ENCODE measurements at regions not wholly inside any gene's neighbourhood (a gene's known extent, or its start where the extent isn't known, plus 50 kb on each side); places are given as distances from the start of the nearest gene placed in this dataset.

GRCh38 chr1:239795304-239795703 is 296.4 kb upstream of the FMN2 start:
- no peak for DNase-seq (ENCODE audit: low spot score)

DNA sequence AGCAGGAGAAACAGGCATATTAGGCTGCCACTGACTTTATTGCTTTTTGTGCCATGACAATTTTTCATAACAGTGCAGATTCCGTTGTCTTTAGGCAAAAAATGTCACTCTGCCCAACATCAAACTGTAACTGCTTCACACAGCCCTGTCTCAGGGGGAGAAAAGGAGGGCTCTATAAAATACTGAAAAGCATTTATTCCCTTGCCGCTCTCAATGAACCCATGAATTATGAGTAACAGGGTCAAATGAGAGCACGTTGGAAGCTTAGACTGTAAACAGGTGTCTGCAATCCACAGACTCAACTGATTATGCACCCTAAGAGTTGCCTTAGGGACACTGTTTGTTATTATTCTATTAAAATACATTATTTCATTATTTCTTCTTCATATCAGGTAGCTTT is 292.1 kb upstream of the FMN2 start:
- no peak for DNase-seq (ENCODE audit: low spot score)

DNA sequence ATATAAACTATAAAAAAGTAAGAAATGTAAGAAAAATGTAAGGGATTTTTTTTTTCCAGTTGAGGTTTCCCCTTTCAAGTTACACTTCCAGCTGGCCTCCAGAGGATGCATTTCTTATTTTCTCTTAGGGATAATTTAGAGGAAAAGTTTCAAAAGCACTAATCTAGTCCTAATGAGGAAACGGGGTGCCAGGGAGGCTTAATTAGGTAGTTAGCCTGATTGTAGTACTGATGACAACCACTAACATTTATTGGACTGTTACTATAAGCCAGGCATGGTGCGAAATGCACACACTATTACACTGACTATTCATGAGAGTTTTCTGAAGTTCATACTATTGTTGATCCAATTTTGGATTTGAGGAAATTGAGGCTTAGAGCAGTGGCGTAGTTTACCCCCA is 290.8 kb upstream of the FMN2 start:
- no peak for DNase-seq (ENCODE audit: low spot score)

- no peak for DNase-seq (ENCODE audit: low spot score)
Measured at GRCh38 chr1:239802275-239802674, 289.4 kb upstream of the FMN2 start.

- DNase-seq (ENCODE audit: low spot score), result no peak
Measured at GRCh38 chr1:239803781-239804180, 287.9 kb upstream of the FMN2 start.

GRCh38 chr1:239804266-239804665 is 287.4 kb upstream of the FMN2 start:
- DNase-seq (ENCODE audit: low spot score), result no peak

GRCh38 chr1:239805042-239805441 is 286.6 kb upstream of the FMN2 start:
- DNase-seq (ENCODE audit: low spot score), result no peak

DNA sequence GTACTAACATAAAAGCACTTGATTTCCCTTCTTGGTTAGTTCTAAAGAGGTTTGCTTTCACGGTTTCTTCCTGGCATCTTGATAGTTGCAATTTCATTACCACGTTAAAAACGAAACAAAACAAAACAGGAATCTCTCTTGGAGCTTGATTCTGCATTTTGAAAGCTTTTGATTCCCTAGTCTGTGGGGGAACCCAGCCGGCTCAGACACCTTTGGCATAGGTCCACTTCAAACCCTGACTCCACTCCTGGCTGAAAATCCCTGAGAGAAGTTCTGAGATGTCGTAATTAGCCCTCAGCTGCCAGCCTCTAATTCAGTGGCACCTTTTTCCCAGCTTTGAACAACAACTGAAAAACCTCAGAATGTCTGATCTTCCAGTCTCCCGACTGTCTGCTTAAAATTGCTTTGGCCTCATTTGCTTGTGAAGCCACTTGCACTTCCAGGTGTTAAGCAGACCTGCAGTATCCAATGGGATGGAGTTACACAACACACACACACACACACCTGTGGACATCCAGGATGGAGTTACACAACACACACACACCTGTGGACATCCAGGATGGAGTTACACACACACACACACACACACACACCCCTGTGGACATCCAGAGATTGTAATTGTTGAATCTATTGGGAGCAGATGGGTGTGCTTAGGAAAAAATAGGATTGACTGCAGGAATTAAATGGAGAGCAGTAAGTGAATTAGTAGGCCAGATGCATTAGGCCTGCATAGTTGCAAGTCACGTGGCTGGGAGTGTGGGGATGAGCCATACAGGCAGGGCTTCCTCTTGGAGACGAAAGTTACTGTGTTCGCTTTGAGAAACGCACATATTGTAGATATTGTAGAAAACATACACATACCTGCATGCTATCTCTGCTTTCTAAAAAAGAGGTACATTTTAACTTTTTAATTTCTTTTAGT is 285.6 kb upstream of the FMN2 start:
- no peak for DNase-seq (ENCODE audit: low spot score)

GRCh38 chr1:239806897-239807296 is 284.8 kb upstream of the FMN2 start:
- DNase-seq (ENCODE audit: low spot score), result no peak

- DNase-seq (ENCODE audit: low spot score), result no peak
Measured at GRCh38 chr1:239807361-239807760, 284.3 kb upstream of the FMN2 start.

GRCh38 chr1:239810061-239810481 is 281.6 kb upstream of the FMN2 start:
- no peak for DNase-seq (ENCODE audit: low spot score)

- DNase-seq (ENCODE audit: low spot score), result no peak
Measured at GRCh38 chr1:239811211-239811885, 280.3 kb upstream of the FMN2 start.

DNA sequence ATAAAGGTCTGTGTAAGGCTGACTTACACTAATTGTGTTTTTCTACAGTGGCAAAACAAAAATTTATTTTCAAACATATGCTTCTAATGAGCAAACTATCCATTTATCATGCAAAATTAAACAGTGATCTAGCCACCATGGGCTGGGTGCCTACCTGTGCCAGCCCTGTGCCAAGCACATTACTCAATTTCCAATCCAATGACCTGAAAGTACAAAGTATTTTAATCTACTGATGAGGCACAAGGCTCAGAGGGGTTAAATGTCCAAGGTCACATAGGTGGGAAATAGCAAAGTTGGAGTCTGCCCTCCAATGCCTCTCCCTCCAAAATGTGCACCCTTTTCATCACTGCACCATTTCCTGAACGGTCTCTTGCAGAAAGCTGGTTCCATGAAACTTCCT is 279.1 kb upstream of the FMN2 start:
- no peak for DNase-seq (ENCODE audit: low spot score)

DNA sequence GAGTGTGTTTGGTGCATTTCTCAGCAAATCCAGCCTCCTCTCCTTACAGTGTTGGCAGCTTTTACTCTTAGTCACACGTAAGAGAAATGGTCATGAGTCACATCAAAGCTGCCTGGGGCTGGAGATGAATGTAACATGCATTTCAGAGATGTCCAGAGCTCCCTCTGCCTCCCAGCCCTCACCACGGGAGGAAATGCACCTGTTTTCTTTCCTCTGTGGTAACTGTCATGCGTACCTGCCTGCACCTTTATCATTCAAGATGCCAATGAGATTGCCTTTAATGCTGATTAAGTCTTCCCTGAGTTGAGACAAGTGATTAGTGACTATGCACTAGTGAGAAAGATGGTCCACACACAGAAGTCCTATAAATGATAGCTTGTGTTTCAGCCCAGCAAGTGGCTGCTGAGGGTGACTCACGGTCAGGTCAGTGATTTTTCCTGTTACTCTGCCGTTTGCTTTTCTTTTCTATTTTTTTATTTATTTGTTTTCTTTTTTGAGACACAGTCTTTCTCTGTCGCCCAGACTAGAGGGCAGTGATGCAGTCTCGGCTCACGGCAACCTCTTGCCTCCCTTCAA is 277.3 kb upstream of the FMN2 start:
- DNase-seq (ENCODE audit: low spot score), result no peak

GRCh38 chr1:239815074-239815473 is 276.6 kb upstream of the FMN2 start:
- no peak for DNase-seq (ENCODE audit: low spot score)

GRCh38 chr1:239816081-239816782 is 275.5 kb upstream of the FMN2 start:
- DNase-seq (ENCODE audit: low spot score), result no peak

DNA sequence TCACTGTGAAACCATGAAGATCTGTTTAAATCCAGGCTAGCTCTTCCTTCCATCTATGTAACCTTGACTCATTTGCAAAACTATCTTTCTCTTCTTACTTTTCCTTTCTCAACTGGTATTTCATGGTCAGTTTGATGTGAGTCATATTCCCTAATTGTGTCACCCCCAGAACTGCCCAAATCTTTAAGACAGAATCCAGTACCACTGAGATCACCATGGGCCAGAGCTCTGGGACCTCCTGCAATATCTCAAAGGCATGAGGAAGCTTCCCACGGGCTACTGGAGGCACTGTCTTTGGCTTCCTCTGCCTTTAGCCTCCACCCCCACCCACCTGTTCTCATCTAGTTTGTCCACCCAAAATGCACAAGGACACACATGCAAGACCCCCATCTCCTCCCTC is 274.4 kb upstream of the FMN2 start:
- no peak for DNase-seq (ENCODE audit: low spot score)

DNA sequence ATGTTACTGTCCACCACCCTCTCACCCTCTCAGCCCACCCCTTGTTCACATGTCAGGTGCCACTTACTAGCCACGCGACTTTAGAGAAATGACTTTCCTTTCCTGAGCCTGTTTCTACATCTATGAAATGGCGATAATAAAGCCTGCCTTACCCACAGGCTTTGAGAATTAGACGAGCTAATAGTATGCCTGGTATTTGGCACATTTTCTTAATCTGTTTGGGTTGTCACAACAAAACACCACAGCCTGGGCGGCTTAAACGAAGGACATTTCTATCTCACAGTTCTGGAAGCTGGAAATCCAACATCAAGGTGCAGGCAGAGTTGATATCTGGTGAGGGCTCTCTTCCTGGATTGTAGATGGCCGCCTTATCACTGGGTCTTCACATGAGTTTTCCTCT is 273.9 kb upstream of the FMN2 start:
- no peak for DNase-seq (ENCODE audit: low spot score)

DNA sequence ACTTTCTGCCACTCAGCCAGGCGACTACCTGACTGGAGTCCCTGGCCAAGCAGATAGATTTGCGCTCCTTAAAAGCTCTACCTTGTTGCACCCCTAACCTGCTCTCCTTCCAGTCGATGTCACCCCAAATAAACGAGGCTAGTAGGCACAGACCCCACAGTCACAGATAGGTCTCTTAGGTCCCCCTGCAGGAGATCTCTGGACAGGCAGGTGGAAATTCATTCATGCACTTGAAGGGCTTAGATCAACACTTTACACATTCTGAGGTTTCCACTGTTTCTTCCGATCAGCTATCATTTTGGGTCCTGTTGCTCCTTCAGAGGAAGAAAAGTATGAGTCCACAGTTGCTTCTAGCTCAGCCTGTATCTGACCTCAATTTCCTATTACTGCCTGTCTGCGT is 272.6 kb upstream of the FMN2 start:
- DNase-seq (ENCODE audit: low spot score), result no peak

DNA sequence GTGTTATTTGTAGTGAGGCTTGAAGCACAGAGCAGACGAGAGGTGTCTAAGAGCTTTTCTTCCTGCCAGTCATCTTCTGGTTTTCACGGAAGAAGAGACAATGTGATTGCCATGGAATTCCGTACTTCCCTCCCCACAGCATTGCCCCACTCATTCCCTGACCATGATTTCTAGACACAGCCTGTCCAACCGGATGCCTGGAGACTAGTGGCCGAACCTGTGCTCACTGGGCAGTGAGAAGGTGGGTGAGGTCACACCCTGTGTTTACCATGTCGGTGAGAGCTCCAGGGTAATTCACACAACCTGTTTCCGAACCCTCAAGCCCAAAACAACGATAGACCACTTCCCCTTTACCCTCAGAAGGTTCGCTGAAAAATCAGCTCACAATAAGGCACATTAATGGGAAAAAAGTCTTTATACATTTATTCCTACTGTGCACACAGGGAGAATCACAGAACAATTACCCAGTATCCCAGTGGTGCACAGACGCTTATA is 271.9 kb upstream of the FMN2 start:
- DNase-seq (ENCODE audit: low spot score), result no peak

DNA sequence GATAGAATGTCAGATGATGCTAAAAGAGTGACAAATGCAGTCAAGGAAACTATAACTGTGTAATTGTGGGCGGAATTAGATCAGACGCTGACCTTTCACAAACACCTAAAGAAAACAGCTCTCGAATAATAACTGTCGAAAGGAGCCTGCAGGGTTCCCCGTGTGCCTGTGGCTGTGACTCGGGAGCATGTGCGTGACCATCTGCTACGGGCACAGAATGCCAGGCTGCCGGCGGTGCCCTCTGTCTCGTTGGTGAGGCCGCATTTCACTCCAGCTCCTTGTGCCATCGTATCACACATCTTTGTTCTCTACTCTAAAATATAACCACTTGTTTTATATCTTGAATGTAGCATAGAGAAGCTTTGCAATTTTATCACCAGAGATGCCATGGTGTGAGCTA is 267.8 kb upstream of the FMN2 start:
- DNase-seq (ENCODE audit: low spot score), result no peak

DNA sequence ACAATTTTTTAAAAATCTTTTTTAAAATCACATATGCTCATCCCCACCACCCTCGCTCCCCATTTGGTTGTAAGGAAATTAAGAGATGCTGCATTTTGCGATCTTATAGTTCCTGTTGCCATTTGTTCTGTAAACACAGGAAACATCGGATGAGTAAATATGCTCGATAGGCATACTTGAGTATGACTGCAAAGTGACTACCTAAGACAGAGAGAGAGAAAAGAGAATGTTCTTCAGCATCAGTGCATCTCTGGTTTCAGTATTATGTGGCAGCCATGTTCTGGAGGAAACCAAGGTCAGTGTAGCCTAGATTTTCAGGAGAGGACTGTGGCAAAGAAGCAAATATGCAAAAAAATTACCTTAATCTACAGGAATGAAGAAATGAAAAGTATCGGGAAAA is 265.5 kb upstream of the FMN2 start:
- DNase-seq (ENCODE audit: low spot score), result no peak

All from left forelimb (tissue), 1 donor.